NCI-H1417 treated with DMSO at 0.1 percent for 48 hours (cell line): ENCODE measurements at regions not wholly inside any gene's neighbourhood (a gene's known extent, or its start where the extent isn't known, plus 50 kb on each side); places are given as distances from the start of the nearest gene placed in this dataset.
A peak's percentile ranks its signal among the peaks of the same experiment; 100 is the strongest.

Experiments used
- DNase-seq: peaks from one replicate; lab custom pipeline; 2025; lab: John Stamatoyannopoulos, UW

GRCh38 chr14:104356020-104356737, 217.8 kb downstream of the KIF26A start:
- no peak for DNase-seq

GRCh38 chr14:104356738-104357688, 218.6 kb downstream of the KIF26A start:
- DNase-seq = no peak

- no peak for DNase-seq
Observed at GRCh38 chr14:104357689-104358527, 219.5 kb downstream of the KIF26A start.

GRCh38 chr14:104358528-104359300, 220.3 kb downstream of the KIF26A start:
- no peak for DNase-seq

GRCh38 chr14:104359301-104359968, 220.1 kb upstream of the C14orf180 start:
- DNase-seq = no peak

GRCh38 chr14:104359969-104360442, 219.6 kb upstream of the C14orf180 start:
- no peak for DNase-seq

GRCh38 chr14:104360501-104360900, 219.1 kb upstream of the C14orf180 start:
- DNase-seq = no peak

- DNase-seq = no peak
Observed at GRCh38 chr14:104361101-104361591, 218.4 kb upstream of the C14orf180 start.

- no peak for DNase-seq
Observed at GRCh38 chr14:104361921-104362681, 217.5 kb upstream of the C14orf180 start.

- DNase-seq = no peak
Observed at GRCh38 chr14:104362761-104363605, 216.6 kb upstream of the C14orf180 start.

GRCh38 chr14:104363891-104364760, 215.4 kb upstream of the C14orf180 start:
- no peak for DNase-seq

- DNase-seq = no peak
Observed at GRCh38 chr14:104364830-104365229, 214.7 kb upstream of the C14orf180 start.

GRCh38 chr14:104366931-104367865, 212.4 kb upstream of the C14orf180 start:
- no peak for DNase-seq

GRCh38 chr14:104367866-104368750, 211.5 kb upstream of the C14orf180 start:
- DNase-seq = peak; percentile 82

- no peak for DNase-seq
Observed at GRCh38 chr14:104368751-104369100, 210.8 kb upstream of the C14orf180 start.

GRCh38 chr14:104369208-104369607, 210.4 kb upstream of the C14orf180 start:
- no peak for DNase-seq
